Type B pancreatic cell (in vitro differentiated cells): ENCODE measurements at regions not wholly inside any gene's neighbourhood (a gene's known extent, or its start where the extent isn't known, plus 50 kb on each side); places are given as distances from the start of the nearest gene placed in this dataset.

Experiments used
- DNase-seq: peaks from one replicate; pipeline ENCODE4 v3.0.0; 2021; ENCODE audit warnings: mixed read lengths; ENCODE audit not compliant: unreplicated experiment; ENCODE audit errors: extremely low spot score
- H3K27ac Mint-ChIP-seq: 2 replicates; pipeline ENCODE4 v1.8.0; 2021; ENCODE audit warnings: mild to moderate bottlenecking, mixed read lengths
- H3K27me3 Mint-ChIP-seq: 2 replicates; pipeline ENCODE4 v1.8.0; 2021; ENCODE audit warnings: mixed read lengths
- H3K36me3 Mint-ChIP-seq: 2 replicates; pipeline ENCODE4 v1.8.0; 2021; ENCODE audit warnings: mixed read lengths
- H3K4me1 Mint-ChIP-seq: one replicate; pipeline ENCODE4 v1.8.0; 2021; ENCODE audit warnings: mixed read lengths; ENCODE audit not compliant: unreplicated experiment
- H3K4me3 Mint-ChIP-seq: 2 replicates; pipeline ENCODE4 v1.8.0; 2021; ENCODE audit warnings: mild to moderate bottlenecking, mixed read lengths
- H3K9me3 Mint-ChIP-seq: 2 replicates; pipeline ENCODE4 v1.8.0; 2021; ENCODE audit warnings: mixed read lengths
- CTCF ChIP-seq: fragments of 200-600 bp; sonication (generic); conservative IDR thresholded peaks from 2 replicates; pipeline ENCODE4 v1.5.0; 2021; ENCODE audit warnings: antibody characterized with exemption, mild to moderate bottlenecking

GRCh38 chr18:64615021-64615420 lies 466.1 kb upstream of the LINC00305 start:
- Mint-ChIP-seq H3K9me3 (no peaks in the 10 kb centered on the region), H3K27ac (no peak overlapping the region), H3K4me3 (no peak overlapping the region), H3K27me3 (no peaks in the 10 kb centered on the region), H3K4me1 (peaks cover 14% of the 10 kb centered on the region), H3K36me3 (no peaks in the 10 kb centered on the region)
- no peak for DNase-seq
- TF ChIP-seq CTCF, result no peak

GRCh38 chr18:64614446-64614845 lies 465.6 kb upstream of the LINC00305 start:
- Mint-ChIP-seq H3K4me1 (peaks cover 14% of the 10 kb centered on the region), H3K36me3 (no peaks in the 10 kb centered on the region), H3K4me3 (no peak overlapping the region), H3K27me3 (no peaks in the 10 kb centered on the region), H3K9me3 (no peaks in the 10 kb centered on the region), H3K27ac (no peak overlapping the region)
- DNase-seq, result no peak
- TF ChIP-seq CTCF, result no peak

GRCh38 chr18:64592246-64592645 lies 443.4 kb upstream of the LINC00305 start:
- H3K27ac Mint-ChIP-seq, result no peak overlapping the region
- no peaks in the 10 kb centered on the region for H3K36me3 Mint-ChIP-seq
- no peak for TF ChIP-seq CTCF
- H3K4me1 Mint-ChIP-seq, result no peaks in the 10 kb centered on the region
- no peak overlapping the region for H3K4me3 Mint-ChIP-seq
- H3K9me3 Mint-ChIP-seq, result no peaks in the 10 kb centered on the region
- no peak for DNase-seq
- H3K27me3 Mint-ChIP-seq, result no peaks in the 10 kb centered on the region

GRCh38 chr18:64589000-64589399 lies 440.1 kb upstream of the LINC00305 start:
- no peaks in the 10 kb centered on the region for H3K9me3 Mint-ChIP-seq
- H3K4me3 Mint-ChIP-seq, result no peak overlapping the region
- H3K36me3 Mint-ChIP-seq, result no peaks in the 10 kb centered on the region
- no peak overlapping the region for H3K27ac Mint-ChIP-seq
- DNase-seq, result no peak
- no peaks in the 10 kb centered on the region for H3K4me1 Mint-ChIP-seq
- no peak for TF ChIP-seq CTCF
- no peaks in the 10 kb centered on the region for H3K27me3 Mint-ChIP-seq

- no peaks in the 10 kb centered on the region for H3K36me3 Mint-ChIP-seq
- TF ChIP-seq CTCF, result no peak
- H3K27me3 Mint-ChIP-seq, result no peaks in the 10 kb centered on the region
- DNase-seq, result no peak
- no peak overlapping the region for H3K27ac Mint-ChIP-seq
- no peaks in the 10 kb centered on the region for H3K4me1 Mint-ChIP-seq
- H3K4me3 Mint-ChIP-seq, result no peak overlapping the region
- peaks cover 10% of the 10 kb centered on the region for H3K9me3 Mint-ChIP-seq
Observed at GRCh38 chr18:64566456-64566855, 417.6 kb upstream of the LINC00305 start.

- Mint-ChIP-seq H3K4me1 (no peaks in the 10 kb centered on the region), H3K9me3 (peaks cover 7% of the 10 kb centered on the region), H3K4me3 (no peak overlapping the region), H3K27me3 (no peaks in the 10 kb centered on the region), H3K27ac (no peak overlapping the region), H3K36me3 (no peaks in the 10 kb centered on the region)
- TF ChIP-seq CTCF, result no peak
- DNase-seq, result no peak
Observed at GRCh38 chr18:64562651-64563050, 413.8 kb upstream of the LINC00305 start.
